Neural cell (in vitro differentiated cells): ENCODE measurements at regions not wholly inside any gene's neighbourhood (a gene's known extent, or its start where the extent isn't known, plus 50 kb on each side); places are given as distances from the start of the nearest gene placed in this dataset.

Experiments
- H2AFZ ChIP-seq: fragments of 200-600, 300-800 bp; sonication (generic), shearing (Covaris generic); 2 replicates; pipeline ENCODE4 v1.6.0; 2014; ENCODE audit warnings: low read depth, mild to moderate bottlenecking, antibody characterized with exemption, low read length, moderate library complexity
- H3F3A ChIP-seq: fragments of 200-600 bp; shearing (Covaris generic); 2 replicates; pipeline ENCODE4 v1.6.1; 2016; ENCODE audit warnings: mild to moderate bottlenecking, moderate library complexity, mixed read lengths, antibody characterized with exemption, low read length; ENCODE audit not compliant: insufficient read depth, poor library complexity, severe bottlenecking
- H3K27ac ChIP-seq: fragments of 200-600, 300-800 bp; sonication (generic), shearing (Covaris generic); 2 replicates; pipeline ENCODE4 v1.5.1; 2014; ENCODE audit warnings: mild to moderate bottlenecking, low read length, moderate library complexity
- H3K27me3 ChIP-seq: fragments of 300-800, 200-600 bp; sonication (generic), shearing (Covaris generic); 2 replicates; pipeline ENCODE4 v1.6.0; 2014; ENCODE audit warnings: mild to moderate bottlenecking, low read depth, low read length, moderate library complexity; ENCODE audit not compliant: insufficient read depth
- H3K36me3 ChIP-seq: fragments of 300-800, 200-600 bp; sonication (generic), shearing (Covaris generic); 2 replicates; pipeline ENCODE4 v1.5.1; 2014; ENCODE audit warnings: mild to moderate bottlenecking, antibody characterized with exemption, low read length, moderate library complexity; ENCODE audit not compliant: insufficient read depth
- H3K4me2 ChIP-seq: fragments of 300-800, 200-600 bp; sonication (generic), shearing (Covaris generic); 2 replicates; pipeline ENCODE4 v1.6.0; 2014; ENCODE audit warnings: mild to moderate bottlenecking, low read length
- H3K4me3 ChIP-seq: fragments of 300-800, 200-600 bp; sonication (generic), shearing (Covaris generic); 2 replicates; pipeline ENCODE4 v1.5.1; 2014; ENCODE audit warnings: mild to moderate bottlenecking, low read length, moderate library complexity
- H3K79me2 ChIP-seq: fragments of 200-600 bp; shearing (Covaris generic); replicated peaks from 2 replicates; pipeline ENCODE4 v1.6.0; 2014; ENCODE audit warnings: mild to moderate bottlenecking, low read length, moderate library complexity; ENCODE audit not compliant: insufficient read depth
- H3K9ac ChIP-seq: fragments of 300-800, 200-600 bp; sonication (generic), shearing (Covaris generic); 2 replicates; pipeline ENCODE4 v1.6.1; 2016; ENCODE audit warnings: mild to moderate bottlenecking, low read length, mixed read lengths
- H3K9me2 ChIP-seq: fragments of 200-600 bp; shearing (Covaris generic); 2 replicates; pipeline ENCODE4 v1.6.1; 2016; ENCODE audit warnings: mild to moderate bottlenecking, low read length, mixed read lengths; ENCODE audit not compliant: insufficient read depth
- H3K9me3 ChIP-seq: fragments of 200-600, 300-800 bp; sonication (generic), shearing (Covaris generic); 2 replicates; pipeline ENCODE4 v1.6.1; 2016; ENCODE audit warnings: mild to moderate bottlenecking, mixed run types, low read length, moderate library complexity, mixed read lengths
- H4K20me1 ChIP-seq: fragments of 200-600 bp; shearing (Covaris generic); 2 replicates; pipeline ENCODE4 v1.6.1; 2016; ENCODE audit warnings: mild to moderate bottlenecking, mixed run types; ENCODE audit not compliant: insufficient read depth
- EP300 ChIP-seq: fragments of 450-650 bp; conservative IDR thresholded peaks from 2 replicates; pipeline ENCODE4 v1.6.1; 2014; ENCODE audit warnings: antibody characterized with exemption, mild to moderate bottlenecking, moderate library complexity; ENCODE audit not compliant: poor library complexity, severe bottlenecking
- EZH2 ChIP-seq: fragments of 200-600, 300-800 bp; shearing (Covaris generic), sonication (generic); IDR thresholded peaks from 2 replicates; pipeline ENCODE4 v1.6.1; 2014; ENCODE audit warnings: antibody characterized with exemption, low read length, borderline replicate concordance, mild to moderate bottlenecking; ENCODE audit not compliant: insufficient read depth, poor library complexity, severe bottlenecking
- MXI1 ChIP-seq: fragments of 450-650 bp; conservative IDR thresholded peaks from 2 replicates; pipeline ENCODE4 v1.6.1; 2014; ENCODE audit warnings: antibody characterized with exemption, mild to moderate bottlenecking; ENCODE audit not compliant: poor library complexity, severe bottlenecking
- POLR2AphosphoS5 ChIP-seq: IDR thresholded peaks from 2 replicates; pipeline ENCODE4 v1.6.1; 2012
- RAD21 ChIP-seq: fragments of 450-650 bp; conservative IDR thresholded peaks from 2 replicates; pipeline ENCODE4 v1.6.1; 2014; ENCODE audit warnings: antibody characterized with exemption, mild to moderate bottlenecking, moderate library complexity
- SMC3 ChIP-seq: fragments of 450-650 bp; conservative IDR thresholded peaks from 2 replicates; pipeline ENCODE4 v1.6.1; 2014; ENCODE audit warnings: antibody characterized with exemption, mild to moderate bottlenecking, moderate library complexity; ENCODE audit not compliant: poor library complexity
- TAF1 ChIP-seq: IDR thresholded peaks from 2 replicates; pipeline ENCODE4 v1.6.1; 2012; ENCODE audit warnings: low read depth
- TF ChIP-seq, protein P1 (sequence below): fragments of 450-650 bp; IDR thresholded peaks from 2 replicates; pipeline ENCODE4 v1.5.1; 2014; ENCODE audit warnings: antibody characterized with exemption, mild to moderate bottlenecking, moderate library complexity; ENCODE audit not compliant: poor library complexity, severe bottlenecking
- TF ChIP-seq, protein P2 (sequence below): IDR thresholded peaks from 2 replicates; pipeline ENCODE4 v1.6.1; 2012; ENCODE audit warnings: borderline replicate concordance

- H3K9me3 ChIP-seq, result no peaks in the 10 kb centered on the region
- H3K9me2 ChIP-seq, result no peaks in the 10 kb centered on the region
- H3K9ac ChIP-seq, result no peak overlapping the region
- H3K27me3 ChIP-seq, result no peaks in the 10 kb centered on the region
- no peak overlapping the region for H3K27ac ChIP-seq
- no peak overlapping the region for H3K4me3 ChIP-seq
- no peak overlapping the region for H2AFZ ChIP-seq
- H3K36me3 ChIP-seq, result no peaks in the 10 kb centered on the region
- H4K20me1 ChIP-seq, result no peaks in the 10 kb centered on the region
- H3K4me2 ChIP-seq, result no peak overlapping the region
- no peaks in the 10 kb centered on the region for H3F3A ChIP-seq
- TF ChIP-seq POLR2AphosphoS5 (no peak), EP300 (no peak), TAF1 (no peak), SMC3 (no peak), EZH2 (no peak), RAD21 (no peak)
- TF ChIP-seq, protein P1, sequence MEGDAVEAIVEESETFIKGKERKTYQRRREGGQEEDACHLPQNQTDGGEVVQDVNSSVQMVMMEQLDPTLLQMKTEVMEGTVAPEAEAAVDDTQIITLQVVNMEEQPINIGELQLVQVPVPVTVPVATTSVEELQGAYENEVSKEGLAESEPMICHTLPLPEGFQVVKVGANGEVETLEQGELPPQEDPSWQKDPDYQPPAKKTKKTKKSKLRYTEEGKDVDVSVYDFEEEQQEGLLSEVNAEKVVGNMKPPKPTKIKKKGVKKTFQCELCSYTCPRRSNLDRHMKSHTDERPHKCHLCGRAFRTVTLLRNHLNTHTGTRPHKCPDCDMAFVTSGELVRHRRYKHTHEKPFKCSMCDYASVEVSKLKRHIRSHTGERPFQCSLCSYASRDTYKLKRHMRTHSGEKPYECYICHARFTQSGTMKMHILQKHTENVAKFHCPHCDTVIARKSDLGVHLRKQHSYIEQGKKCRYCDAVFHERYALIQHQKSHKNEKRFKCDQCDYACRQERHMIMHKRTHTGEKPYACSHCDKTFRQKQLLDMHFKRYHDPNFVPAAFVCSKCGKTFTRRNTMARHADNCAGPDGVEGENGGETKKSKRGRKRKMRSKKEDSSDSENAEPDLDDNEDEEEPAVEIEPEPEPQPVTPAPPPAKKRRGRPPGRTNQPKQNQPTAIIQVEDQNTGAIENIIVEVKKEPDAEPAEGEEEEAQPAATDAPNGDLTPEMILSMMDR, result no peak
- TF ChIP-seq, protein P2, sequence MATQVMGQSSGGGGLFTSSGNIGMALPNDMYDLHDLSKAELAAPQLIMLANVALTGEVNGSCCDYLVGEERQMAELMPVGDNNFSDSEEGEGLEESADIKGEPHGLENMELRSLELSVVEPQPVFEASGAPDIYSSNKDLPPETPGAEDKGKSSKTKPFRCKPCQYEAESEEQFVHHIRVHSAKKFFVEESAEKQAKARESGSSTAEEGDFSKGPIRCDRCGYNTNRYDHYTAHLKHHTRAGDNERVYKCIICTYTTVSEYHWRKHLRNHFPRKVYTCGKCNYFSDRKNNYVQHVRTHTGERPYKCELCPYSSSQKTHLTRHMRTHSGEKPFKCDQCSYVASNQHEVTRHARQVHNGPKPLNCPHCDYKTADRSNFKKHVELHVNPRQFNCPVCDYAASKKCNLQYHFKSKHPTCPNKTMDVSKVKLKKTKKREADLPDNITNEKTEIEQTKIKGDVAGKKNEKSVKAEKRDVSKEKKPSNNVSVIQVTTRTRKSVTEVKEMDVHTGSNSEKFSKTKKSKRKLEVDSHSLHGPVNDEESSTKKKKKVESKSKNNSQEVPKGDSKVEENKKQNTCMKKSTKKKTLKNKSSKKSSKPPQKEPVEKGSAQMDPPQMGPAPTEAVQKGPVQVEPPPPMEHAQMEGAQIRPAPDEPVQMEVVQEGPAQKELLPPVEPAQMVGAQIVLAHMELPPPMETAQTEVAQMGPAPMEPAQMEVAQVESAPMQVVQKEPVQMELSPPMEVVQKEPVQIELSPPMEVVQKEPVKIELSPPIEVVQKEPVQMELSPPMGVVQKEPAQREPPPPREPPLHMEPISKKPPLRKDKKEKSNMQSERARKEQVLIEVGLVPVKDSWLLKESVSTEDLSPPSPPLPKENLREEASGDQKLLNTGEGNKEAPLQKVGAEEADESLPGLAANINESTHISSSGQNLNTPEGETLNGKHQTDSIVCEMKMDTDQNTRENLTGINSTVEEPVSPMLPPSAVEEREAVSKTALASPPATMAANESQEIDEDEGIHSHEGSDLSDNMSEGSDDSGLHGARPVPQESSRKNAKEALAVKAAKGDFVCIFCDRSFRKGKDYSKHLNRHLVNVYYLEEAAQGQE, result no peak
- H3K79me2 ChIP-seq, result no peaks in the 10 kb centered on the region
Measured at GRCh38 chr5:77921094-77921768, 145.1 kb upstream of the TBCA start.

- Histone ChIP-seq H4K20me1 (no peaks in the 10 kb centered on the region), H3K4me2 (no peak overlapping the region), H3F3A (no peaks in the 10 kb centered on the region), H3K79me2 (no peaks in the 10 kb centered on the region), H3K4me3 (no peak overlapping the region), H3K9ac (no peak overlapping the region), H3K27ac (no peak overlapping the region), H2AFZ (no peak overlapping the region), H3K9me2 (no peaks in the 10 kb centered on the region), H3K27me3 (no peaks in the 10 kb centered on the region), H3K36me3 (no peaks in the 10 kb centered on the region), H3K9me3 (no peaks in the 10 kb centered on the region)
- TF ChIP-seq EP300 (no peak), TAF1 (no peak), MXI1 (no peak)
Measured at GRCh38 chr5:77920359-77921058, 144.4 kb upstream of the TBCA start.
